HG03139 (cell line): ENCODE measurements at regions not wholly inside any gene's neighbourhood (a gene's known extent, or its start where the extent isn't known, plus 50 kb on each side); places are given as distances from the start of the nearest gene placed in this dataset.

ENCODE experiments used
- ATAC-seq: cut with Tn5 transposase; IDR thresholded peaks from one replicate; pipeline ENCODE4 v1.9.1; 2021; ENCODE audit not compliant: unreplicated experiment

- ATAC-seq = no peak
These were observed 234.7 kb upstream of the ADGRB3 start for GRCh38 chr6:68400396-68400795.

- no peak for ATAC-seq
These were observed 243.1 kb upstream of the ADGRB3 start for GRCh38 chr6:68391953-68392352.

GRCh38 chr6:68372991-68373390 is 262.1 kb upstream of the ADGRB3 start:
- no peak for ATAC-seq

- ATAC-seq = no peak
These were observed 266.2 kb upstream of the ADGRB3 start for GRCh38 chr6:68368845-68369244.

DNA sequence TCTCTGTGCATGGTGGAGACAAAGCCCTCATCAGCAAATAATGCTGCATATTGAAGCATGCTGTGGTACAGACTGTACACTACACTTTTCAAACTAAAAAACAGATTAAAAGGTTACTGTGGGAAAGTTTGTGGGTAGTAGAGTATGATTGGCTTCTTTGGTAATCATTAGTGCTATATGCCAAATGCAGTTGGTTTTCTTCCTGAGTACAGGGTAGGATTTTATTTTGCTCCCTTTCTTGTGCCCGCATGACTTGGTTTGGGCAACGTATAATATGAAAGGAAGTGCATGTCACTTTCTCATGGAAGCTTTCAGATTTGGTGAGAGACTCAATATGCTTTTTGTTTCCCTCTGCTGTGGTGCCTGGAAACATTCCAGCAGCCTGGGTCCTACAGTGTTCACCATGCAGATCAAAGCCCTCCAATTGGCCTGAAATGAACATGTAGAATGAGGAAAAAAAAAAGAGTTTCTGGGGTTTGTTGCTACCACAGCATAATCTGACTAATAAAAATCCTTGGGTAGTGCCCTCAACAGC is 270.7 kb upstream of the ADGRB3 start:
- ATAC-seq = no peak

- ATAC-seq = peak; percentile 79
These were observed 291.2 kb upstream of the ADGRB3 start for GRCh38 chr6:68343901-68344300.

GRCh38 chr6:68342286-68342685 is 292.8 kb upstream of the ADGRB3 start:
- no peak for ATAC-seq

DNA sequence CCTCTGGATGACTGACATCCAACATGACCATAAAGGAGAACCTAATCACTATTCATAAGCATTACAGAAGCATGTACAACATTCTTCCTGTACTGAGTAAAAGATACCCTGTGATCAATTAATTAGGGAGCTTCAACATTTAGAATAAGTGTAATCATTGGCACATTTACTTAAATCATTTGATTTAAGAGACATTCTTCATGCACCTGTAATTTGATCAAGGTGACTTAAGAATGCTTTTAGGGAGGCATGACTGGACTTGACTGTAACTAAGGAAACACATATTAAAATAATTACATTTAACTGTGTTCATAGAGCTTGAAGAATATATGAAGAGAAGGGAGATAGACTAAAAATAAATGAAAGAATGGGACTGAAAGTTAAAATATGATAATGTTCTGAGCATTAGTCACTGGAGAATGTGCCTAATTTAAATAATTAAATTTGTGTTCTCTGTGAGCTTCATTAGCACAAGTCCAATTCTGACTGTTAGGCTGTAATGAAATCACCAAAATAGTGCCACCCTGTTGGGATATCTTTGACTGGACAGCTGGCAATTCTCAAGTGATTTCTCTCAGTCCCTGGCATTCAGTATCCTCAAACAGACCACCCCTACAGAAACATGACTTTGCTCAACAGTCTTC is 295.5 kb upstream of the ADGRB3 start:
- ATAC-seq = no peak

DNA sequence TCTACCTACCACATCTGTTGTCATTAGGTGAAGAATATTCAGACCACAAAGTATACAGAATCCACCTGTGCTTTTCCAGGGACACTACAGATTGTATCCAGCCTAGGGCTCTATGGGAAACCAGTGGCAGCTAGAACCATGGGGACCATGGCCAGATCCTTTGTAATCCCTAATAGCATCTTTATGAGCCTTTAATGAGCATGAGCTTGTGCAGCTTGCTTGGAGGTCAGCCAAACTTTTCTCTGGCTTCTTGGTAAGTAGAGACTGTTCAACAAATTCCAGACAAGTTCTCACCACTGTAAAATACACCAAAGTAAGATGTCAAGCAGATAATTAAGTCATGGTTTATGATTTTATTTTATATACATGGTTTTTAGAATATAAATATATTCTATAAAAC is 301.6 kb upstream of the ADGRB3 start:
- ATAC-seq = no peak

DNA sequence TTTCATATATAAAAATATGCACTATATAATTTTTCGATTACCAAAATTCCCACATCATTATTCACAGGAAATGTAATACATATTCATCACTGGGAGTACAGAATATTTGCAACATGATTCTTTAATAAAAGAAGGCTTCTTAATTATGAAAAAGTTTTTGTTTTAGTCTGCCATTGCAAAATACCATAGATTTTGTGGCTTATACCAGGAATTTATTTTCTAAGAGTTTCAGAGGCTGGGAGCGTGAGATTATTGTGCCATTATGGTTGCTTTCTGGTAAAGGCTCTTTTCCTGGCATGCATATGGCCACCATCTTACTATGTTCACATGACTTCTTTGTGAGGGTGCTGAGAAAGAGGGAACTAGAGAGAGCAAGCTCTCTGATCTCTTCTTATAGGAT is 306.9 kb upstream of the ADGRB3 start:
- ATAC-seq = no peak

DNA sequence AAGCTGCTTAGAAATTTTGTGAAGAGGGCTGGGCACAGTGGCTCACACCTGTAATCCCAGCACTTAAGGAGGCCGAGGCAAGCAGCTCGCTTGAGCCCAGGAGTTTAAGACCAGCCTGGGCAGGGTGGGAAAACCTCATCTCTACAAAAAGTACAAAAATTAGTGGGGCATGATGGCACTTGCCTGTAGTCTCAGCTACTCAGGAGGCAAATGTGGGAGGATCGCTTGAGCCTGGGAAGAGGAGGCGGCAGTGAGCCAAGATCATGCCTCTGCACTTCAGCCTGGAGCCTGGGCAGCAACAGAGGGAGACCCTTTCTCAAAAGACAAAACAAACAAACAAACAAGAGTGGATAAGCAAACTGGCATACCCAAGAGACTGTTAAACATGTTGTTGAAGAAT is 308.3 kb upstream of the ADGRB3 start:
- no peak for ATAC-seq

- ATAC-seq = no peak
These were observed 317.7 kb upstream of the ADGRB3 start for GRCh38 chr6:68317366-68317765.

DNA sequence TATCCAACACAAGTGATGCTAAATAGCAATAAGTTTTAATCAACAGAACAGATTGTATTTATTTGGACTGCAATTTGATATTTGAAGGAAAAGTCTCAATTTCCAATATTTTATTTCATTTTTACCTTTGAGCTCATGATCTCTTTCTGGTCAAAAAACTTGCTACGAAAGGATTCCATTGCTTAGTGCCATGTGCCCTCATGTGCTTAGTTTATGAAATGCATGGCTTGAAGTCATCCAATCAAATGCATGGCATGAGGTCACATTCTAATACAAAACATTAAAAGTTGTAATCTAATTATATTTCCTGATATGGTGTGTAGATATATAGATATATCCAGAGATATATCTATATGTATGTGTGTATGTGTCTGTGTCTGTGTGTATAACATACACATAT is 321.2 kb upstream of the ADGRB3 start:
- no peak for ATAC-seq

GRCh38 chr6:68307301-68307700 is 327.8 kb upstream of the ADGRB3 start:
- ATAC-seq = no peak

- ATAC-seq = no peak
These were observed 339.0 kb upstream of the ADGRB3 start for GRCh38 chr6:68296126-68296525.

DNA sequence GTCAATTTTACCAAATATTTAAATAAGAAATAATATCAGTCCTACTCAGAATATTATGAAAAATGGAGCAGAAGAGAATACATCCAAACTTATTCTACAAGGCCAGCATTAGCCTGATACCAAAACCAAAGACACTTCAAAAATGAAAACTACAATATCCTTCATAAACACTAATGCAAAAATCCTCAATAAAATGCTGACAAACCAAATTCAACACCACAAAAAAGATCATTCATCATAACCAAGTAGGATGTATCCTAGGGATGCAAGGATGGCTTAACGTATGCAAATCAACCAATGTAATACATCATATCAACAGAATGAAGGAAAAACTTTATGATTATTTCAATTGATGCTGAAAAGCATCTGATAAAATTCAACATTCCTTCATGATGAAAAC is 352.4 kb upstream of the ADGRB3 start:
- ATAC-seq = no peak

- no peak for ATAC-seq
These were observed 355.1 kb upstream of the ADGRB3 start for GRCh38 chr6:68279793-68280557.

GRCh38 chr6:68273297-68273696 is 361.8 kb upstream of the ADGRB3 start:
- ATAC-seq = no peak

DNA sequence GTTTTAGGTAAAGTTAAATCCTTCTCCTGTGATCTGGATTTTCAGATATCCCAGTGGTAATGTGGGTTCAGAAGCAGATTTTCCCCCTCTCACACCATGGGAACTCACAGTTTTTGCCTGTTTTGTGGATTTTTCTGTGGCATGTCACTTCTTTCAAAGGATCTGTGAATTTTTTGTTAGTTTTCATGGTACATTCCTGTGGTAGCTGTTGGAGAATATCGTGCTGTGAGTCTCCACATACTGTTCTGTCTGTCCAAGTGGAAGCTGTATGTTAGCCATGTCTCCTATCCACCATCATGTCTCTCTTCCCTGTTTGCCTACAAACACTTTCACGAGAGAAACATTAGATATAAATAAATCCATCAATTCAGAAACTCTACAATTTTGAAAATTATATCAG is 378.7 kb upstream of the ADGRB3 start:
- ATAC-seq = no peak

DNA sequence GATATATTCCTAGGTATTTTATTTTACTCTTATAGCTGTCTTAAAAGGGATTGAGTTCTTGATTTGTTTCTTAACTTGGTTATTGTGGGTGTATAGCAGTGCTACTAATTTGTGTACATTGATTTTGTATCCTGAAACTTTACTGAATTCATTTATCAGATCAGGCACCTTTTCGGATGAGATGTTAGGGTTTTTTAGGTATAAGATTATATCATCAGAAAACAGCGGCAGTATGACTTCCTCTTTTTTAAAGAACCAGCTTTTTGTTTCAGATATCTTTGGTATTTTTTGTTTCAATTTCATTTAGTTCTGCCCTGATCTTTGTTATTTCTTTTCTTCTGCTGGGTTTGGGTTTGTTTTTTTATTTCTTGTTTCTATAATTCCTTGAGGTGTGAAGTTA is 382.4 kb upstream of the ADGRB3 start:
- no peak for ATAC-seq

DNA sequence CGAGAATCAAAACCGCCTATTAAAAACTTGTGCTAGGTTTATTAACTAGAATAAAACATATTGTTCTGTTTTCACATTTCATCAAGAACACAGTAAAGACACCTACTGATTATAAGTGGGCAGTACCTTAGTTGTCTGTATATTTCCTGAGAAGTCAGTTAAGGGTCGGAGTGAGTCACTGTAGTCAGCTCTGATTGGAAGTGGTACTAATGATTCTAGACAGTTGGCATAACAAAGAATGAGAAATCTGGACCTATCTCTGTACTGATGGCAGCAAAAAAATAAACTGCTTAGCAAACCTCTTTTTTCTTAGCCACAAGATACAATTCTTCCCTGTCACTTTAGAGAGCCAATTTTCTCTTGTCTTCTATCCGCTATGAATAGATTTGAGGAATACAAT is 387.3 kb upstream of the ADGRB3 start:
- ATAC-seq = no peak

DNA sequence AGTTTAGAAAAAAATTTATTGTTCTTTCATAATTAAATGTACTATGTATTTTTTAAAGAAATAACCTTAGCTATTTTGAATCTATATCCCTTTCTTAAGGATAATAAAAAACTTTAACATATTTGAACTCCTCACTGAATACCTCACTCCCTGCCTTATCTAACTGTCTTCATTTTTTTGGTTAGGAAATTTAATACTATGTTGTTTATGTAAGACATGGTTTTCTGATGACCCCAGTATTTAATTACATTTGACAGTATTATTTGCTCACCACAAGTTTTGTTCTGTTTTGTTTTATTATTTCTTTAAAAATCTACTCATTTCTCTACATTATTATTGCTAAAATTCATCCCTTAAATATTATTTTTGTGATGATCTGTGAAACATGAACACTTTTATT is 394.4 kb upstream of the ADGRB3 start:
- ATAC-seq = no peak

GRCh38 chr6:68239034-68239433 is 396.0 kb upstream of the ADGRB3 start:
- ATAC-seq = no peak
